NCI-H1930 (cell line): ENCODE measurements at regions not wholly inside any gene's neighbourhood (a gene's known extent, or its start where the extent isn't known, plus 50 kb on each side); places are given as distances from the start of the nearest gene placed in this dataset.

Experiments used
- DNase-seq, 2 experiments: peaks; one replicate each; lab custom pipeline; 2025; lab: John Stamatoyannopoulos, UW

GRCh38 chr20:39875492-39876110 lies 813.4 kb downstream of the MAFB start:
- no peak for DNase-seq

- peak in 1 of 2 experiments; percentile 64 for DNase-seq
These were observed 814.8 kb downstream of the MAFB start for GRCh38 chr20:39874049-39874893.

GRCh38 chr20:39873286-39873685 lies 815.8 kb downstream of the MAFB start:
- no peak for DNase-seq

- no peak for DNase-seq
These were observed 818.0 kb downstream of the MAFB start for GRCh38 chr20:39871013-39871412.

GRCh38 chr20:39865446-39865845 lies 823.6 kb downstream of the MAFB start:
- DNase-seq = no peak

GRCh38 chr20:39862470-39862891 lies 826.6 kb downstream of the MAFB start:
- DNase-seq = no peak

- no peak for DNase-seq
These were observed 827.7 kb downstream of the MAFB start for GRCh38 chr20:39861381-39861780.

- no peak for DNase-seq
These were observed 831.2 kb downstream of the MAFB start for GRCh38 chr20:39857835-39858234.

GRCh38 chr20:39857187-39857586 lies 831.8 kb downstream of the MAFB start:
- DNase-seq = no peak

GRCh38 chr20:39855799-39856198 lies 833.2 kb downstream of the MAFB start:
- DNase-seq = no peak

GRCh38 chr20:39855056-39855455 lies 834.0 kb downstream of the MAFB start:
- no peak for DNase-seq

GRCh38 chr20:39853636-39854035 lies 835.4 kb downstream of the MAFB start:
- DNase-seq = no peak

GRCh38 chr20:39853050-39853449 lies 836.0 kb downstream of the MAFB start:
- no peak for DNase-seq

- no peak for DNase-seq
These were observed 837.6 kb downstream of the MAFB start for GRCh38 chr20:39851459-39851858.

- no peak for DNase-seq
These were observed 838.2 kb downstream of the MAFB start for GRCh38 chr20:39850821-39851330.

- no peak for DNase-seq
These were observed 838.8 kb downstream of the MAFB start for GRCh38 chr20:39850246-39850645.

- no peak for DNase-seq
These were observed 839.4 kb downstream of the MAFB start for GRCh38 chr20:39849664-39850063.

GRCh38 chr20:39849171-39849570 lies 839.9 kb downstream of the MAFB start:
- no peak for DNase-seq

- DNase-seq = no peak
These were observed 849.5 kb downstream of the MAFB start for GRCh38 chr20:39839399-39840119.

- no peak for DNase-seq
These were observed 851.5 kb downstream of the MAFB start for GRCh38 chr20:39837561-39837960.

- no peak for DNase-seq
These were observed 853.8 kb downstream of the MAFB start for GRCh38 chr20:39835130-39835842.

GRCh38 chr20:39830903-39831302 lies 858.1 kb downstream of the MAFB start:
- DNase-seq = no peak
